Stimulated activated CD4-positive, alpha-beta T cell treated with anti-CD3 and anti-CD28 coated beads, Interleukin-2, amount 100 ng/mL, for 24 hours (primary cell): ENCODE measurements at regions not wholly inside any gene's neighbourhood (a gene's known extent, or its start where the extent isn't known, plus 50 kb on each side); places are given as distances from the start of the nearest gene placed in this dataset.

ENCODE experiments used
- DNase-seq, 2 donors: peaks; one replicate each; pipeline ENCODE4 v3.0.0-alpha.2; 2020

DNA sequence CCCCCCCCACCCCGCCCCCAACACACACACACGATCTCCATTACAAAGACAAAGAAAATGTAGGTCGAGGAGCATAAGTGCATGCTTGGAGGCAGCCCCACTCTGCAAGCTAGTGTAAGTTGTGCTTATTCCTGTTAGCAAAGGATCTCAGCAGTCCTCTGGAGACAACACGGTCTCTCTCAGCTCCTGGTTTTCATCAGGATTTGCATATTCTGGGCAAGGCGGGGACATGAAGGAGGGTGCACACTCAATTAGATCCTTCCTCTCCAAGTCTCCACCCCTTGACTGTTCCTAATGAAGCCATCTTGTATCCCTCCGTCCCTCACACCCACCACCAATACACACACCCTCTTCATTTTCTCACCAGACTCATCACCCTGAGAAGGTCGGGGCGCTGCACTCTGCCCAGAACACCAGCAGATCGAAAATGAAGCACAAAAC is 63.8 kb downstream of the MRPL46 start:
- no peak for DNase-seq

DNA sequence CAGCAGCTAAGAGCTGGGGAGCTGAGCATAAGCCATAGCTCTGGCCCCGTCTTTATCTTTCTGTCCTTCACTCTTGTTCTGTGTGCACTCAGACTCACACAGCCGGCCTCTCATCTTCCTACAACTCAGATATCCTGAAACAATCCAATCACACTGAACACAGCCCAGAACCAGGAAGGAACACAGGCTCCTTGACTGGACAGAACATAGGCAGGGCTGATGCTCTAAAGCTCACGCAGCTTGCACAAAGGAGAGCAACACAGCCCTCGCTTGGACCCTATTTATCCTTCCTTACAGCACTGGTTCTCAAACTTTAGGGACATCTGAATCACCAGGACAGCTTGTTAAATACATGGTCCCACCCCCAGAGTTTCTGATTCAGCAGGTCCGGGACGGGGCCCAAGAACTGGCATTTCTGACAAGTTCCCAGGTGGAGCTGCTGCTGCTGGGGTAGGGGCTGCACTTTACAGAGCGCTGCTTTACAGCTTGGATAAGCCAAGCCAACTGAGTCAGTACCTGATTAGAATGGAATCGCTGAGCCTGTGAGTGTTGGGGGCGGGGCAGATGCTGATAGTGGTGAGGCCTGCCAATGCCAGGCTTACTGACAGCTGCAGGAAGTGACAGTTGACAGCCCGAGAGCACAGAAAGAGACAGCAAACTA is 65.1 kb downstream of the MRPL46 start:
- peak in 1 of 2 donors; percentile 44 for DNase-seq

DNA sequence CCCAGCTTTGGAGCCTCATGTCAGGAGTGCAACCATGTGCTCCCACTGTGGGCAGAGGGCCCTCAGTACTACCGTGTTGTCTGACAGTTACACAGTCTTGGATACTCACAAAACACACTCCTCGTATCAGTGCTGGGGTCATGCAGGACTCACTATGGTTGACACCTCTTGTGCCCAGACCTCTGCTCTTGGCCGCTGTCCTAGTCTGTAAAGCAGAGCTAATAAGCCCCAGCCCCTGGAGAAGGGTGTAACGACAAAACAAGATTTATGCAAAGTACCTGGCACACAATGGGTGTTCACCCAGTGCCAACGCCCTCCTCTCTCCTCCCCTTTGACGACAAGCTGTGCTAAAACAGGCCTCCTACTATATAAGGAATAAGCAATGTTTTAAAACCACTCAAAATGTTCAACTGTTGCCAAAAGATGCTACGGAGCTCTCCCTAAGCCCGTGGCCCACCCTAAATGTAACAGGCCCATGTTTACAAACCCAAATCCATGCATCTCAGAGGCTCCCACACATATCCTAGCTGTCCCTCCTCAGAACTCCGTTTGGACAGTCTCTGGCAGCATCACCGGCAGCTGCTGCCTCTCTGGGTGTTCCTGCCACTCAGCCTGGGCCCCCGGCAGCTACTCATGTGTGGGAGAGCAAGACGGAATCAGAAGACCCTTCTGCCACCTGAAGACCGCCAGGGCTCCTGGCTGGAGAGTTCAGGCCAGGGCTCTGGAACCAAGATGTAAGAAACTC is 65.8 kb downstream of the MRPL46 start:
- no peak for DNase-seq

DNA sequence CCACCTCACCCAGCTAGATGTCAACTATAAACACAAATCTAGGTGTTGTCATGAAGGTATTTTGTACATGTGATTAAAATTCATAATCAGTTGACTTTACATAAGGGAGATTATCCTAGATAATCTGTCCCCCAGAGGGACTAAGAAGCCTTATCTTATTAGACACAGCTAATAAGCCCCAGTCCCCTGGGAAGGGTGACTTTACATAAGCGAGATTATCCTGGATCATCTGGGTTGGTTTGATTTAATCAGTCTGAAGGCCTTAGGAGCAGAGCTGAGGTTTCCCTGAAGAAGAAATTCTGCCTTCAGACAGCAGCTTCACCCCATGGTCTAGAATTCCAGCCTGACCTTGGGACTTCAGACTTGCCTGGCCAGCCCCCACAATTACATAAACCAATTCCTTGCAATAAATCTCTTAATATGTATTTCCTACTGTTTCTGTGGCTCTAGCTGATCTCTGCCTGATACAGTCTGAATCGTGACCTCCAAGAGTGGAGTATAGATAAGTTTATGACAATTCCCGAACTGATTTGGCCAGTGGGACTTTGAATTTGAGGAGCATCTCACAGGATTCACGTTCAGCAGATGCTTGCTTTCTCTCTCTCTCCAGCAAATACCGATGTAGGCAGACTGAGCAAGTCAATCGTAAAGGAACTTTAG is 66.5 kb downstream of the MRPL46 start:
- DNase-seq: no peak

DNA sequence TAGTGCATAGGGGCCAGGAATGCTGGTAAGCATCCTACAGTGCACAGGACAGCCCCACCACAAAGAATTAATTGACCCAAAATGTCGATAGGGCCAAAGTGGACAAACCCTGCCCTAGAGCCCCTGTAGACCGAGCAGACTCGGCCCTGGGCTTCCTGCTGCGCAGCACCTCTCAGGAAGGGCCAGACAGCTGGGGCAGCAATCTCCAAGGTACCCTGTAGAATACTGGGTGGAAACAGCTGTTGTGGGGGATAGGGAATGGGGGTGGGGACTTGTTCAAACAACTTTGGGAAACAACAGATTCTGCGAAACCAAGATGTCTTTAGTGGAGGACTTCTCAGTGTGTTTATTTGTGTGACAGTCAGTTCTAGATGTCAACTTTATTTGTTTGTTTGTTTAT is 67.1 kb downstream of the MRPL46 start:
- no peak for DNase-seq

DNA sequence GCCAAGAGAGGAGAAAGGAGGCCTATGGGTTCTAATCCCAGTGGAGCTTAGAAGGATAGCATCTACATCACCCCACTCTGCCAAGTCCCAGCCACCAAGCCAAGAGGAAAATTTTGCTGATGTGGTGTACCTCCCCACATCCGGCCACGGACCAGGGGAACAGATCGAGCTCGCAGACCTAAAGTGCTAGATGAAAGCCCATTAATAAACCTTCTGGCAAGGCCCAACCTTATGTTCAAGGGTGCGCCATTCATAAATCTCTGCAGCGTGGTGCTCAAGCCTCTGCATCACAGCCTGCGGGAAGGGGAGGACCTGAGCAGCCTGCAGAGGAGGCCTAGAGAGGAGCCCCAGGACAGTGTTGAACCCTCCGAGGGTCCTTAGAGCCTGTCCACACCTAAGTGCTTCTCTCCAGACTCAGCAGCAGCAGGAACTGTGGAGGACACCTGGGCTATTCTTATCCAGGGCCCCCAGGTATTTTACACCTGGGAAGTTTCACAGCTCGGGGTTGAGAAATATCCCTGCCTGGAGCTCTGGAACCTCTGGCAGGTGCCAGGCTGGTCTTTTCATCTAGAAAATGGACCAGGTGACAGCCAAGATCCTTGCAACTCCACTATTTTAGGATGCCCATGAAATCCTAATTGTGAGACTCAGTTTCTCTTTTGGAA is 68.0 kb downstream of the MRPL46 start:
- DNase-seq: no peak

DNA sequence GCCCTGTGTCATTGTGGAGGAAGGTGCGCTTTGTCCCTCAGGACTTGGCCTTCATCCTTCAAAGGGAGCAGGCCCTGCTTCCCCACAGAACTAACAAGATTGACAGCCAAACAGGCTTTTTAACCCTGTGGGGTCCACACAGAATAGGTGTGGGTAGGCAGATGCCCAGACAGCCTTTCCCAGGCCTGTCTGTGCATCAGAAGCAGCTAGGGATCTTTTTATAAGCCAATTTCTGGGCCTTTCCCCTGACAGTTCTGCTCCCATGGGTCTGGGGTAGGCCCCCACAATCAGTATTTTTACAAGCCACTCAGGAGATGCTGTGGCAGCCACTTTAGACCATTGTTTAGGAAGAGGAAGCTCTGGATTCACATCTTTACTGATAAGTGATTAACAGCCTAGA is 69.2 kb downstream of the MRPL46 start:
- DNase-seq: no peak

DNA sequence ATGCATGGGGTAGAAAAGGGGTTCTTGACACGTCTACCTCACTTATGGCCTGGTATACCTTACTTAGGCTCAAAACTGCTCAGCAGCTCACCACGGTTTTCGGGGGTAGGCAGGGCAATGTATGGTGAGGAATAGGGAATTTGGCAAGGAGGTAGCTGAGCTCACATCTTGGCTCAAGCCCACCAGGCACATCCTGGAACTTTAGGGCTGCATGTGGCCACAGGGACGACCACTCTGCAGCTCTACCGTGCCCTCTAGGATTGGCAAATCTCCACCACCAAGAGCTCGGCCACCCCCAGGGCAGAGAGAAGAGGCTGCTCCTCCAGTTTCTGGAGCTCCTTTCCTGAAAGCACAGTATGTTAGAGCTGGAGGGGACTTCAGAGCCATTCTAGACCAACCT is 69.7 kb downstream of the MRPL46 start:
- DNase-seq: no peak

DNA sequence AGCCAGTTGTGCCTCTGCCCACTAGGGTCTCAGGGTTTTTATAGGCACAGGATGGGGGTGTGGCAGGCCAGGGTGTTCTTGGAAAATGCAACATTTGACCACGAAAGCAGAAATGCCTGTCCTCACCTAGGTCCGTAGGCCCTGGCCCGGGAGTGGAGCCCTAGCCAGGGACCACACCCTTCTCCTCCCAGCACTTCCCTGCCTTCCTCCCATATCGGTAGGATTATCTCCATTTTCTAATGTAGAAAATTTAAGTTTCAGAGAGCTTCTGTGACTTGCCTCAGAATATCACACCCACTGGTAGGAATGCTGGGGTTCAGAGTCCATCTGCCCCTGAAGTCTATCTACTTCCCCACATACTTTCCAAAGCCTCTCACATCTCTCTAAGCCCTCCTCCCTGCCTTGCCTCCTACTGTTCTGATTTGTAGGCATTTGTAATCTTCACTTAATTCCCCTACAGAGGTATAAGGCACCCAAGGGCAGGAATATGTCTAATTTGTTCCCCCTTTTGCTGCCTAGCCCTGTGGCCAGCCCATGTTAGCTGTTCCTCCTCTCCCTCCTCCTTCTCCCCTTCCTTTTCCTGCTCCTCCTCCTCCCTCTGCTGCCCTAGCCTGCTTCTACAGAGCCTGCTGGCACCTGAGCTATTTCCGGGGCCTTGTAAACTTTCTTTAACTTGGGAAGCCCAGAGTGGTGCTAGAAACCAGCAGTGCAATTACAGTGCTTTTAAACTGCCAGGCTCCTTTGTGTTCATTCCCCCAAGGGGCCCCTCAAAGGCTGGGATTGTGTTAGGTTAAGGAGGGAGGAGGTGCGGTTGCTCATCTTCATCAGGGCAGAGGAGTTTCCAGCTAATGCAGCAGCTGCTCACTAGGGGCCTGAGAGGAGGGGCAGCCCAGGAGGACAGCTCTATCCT is 71.1 kb downstream of the MRPL46 start:
- DNase-seq: no peak

DNA sequence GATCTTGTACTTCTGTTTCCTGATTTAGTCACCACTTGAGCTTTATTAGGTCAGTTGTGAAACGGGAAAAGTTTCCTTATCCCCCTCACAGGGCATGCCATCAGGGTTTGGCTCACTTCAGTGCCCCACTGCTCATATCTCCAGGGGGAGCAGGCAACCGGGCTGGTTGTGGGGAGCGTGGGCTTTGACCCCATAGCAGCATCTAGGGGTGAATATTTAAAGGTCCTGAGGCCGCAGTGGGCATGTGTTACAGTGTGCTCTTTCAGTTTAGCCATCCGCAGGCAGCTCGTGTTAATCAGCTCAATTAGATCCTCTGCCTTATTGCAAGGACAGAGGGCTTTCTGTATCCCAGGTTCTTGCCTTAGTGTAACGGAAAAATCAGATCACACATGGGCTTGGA is 71.9 kb downstream of the MRPL46 start:
- no peak for DNase-seq

DNA sequence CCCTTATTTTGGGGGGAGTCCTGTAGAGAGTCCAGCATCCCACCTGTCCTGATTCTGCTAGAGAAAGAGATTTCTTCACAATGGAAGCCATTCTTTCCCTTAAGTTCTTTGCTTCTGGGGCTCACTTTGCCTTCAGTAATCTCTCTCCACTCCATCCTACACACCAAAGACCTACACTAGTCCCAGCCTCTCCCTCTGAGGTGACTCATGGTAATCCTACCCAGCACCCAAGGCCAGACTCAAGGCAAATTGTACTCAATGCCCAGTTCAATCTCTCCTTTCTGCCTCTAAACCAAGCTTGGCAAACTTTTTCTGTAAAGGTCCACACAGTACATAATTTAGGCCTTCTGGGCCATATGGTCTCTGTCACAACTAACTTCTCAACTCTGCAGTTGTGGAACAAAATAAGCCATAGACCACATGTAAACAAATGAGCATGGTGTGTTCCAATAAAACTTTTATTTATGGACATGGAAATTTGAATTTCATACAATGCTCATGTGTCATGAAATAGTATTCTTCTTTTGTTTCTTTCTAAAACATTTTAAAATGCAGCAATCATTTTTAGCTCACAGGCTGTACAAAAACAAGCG is 72.5 kb downstream of the MRPL46 start:
- DNase-seq: no peak

DNA sequence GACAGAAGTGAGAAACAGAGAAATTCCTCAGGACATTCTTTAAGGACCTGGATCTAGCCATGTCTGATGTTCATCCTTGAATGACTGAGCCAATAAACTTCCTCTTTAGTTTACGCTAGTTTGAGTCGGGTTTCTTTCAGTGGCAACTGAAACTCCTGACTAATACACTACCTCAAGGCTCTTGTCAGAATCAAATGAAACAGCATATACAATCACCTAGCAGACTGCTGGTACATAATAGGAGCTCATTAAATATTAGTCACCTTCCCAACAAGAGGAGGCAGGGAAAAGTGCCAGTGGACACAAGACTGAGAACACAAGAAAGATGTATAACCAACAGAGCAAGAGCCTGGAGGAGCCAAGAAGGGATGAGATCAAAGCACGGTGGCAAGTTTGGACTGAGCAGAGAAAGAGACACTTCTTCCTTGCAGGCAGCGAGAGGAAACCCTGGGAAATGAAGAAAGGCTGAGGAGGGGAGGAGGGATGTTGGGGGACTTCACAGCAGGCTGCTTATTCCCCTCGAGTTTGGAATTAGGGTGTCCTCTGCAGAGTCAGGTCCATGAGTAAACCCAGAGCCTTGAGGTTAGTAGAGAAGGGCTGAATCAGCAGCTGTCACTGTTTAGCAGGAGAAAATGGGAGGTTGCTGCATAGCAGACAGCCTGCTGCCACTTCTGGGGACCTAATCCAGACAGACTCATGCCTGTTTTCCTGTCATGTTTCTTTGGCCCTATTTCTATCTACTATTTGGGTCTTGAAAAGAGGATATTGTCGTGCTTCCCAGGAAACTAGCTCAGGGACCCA is 73.3 kb downstream of the MRPL46 start:
- DNase-seq: no peak

DNA sequence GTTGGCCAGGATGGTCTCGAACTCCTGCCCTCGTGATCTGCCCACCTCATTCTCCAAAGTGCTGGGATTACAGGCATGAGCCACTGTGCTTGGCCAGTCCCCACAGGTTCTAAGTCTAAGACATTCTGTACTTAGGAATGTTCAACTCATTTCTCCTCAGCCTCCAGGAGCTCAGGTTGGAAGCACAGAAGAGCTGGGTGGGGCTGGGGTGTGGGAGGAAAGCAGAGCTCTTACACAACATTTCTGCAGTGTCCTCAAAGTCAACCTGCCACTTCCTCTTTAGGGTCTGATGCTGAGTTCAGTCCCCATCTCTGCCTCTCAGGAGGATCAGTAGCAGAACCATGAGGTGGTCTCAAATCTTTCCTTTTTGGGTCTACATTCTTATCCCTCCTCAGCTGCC is 75.5 kb downstream of the MRPL46 start:
- no peak for DNase-seq

DNA sequence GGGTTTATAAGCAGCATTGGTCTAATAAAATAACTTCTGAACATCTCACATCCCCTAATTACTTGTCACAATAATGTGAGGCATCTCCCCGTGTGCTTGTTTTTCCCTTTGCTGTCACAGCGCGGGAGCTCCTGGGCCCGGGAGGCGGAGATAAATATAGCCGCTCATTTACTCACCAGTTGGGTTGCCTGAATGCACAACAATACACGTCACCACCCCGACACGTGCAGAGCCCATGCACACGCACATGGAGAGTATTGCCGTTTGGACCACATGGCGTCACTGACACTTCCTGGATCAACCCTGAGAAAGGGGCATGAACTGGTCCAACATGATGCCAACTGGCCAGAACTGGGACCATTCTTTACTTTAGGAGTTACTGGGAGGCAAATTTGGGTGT is 76.2 kb downstream of the MRPL46 start:
- DNase-seq: no peak

DNA sequence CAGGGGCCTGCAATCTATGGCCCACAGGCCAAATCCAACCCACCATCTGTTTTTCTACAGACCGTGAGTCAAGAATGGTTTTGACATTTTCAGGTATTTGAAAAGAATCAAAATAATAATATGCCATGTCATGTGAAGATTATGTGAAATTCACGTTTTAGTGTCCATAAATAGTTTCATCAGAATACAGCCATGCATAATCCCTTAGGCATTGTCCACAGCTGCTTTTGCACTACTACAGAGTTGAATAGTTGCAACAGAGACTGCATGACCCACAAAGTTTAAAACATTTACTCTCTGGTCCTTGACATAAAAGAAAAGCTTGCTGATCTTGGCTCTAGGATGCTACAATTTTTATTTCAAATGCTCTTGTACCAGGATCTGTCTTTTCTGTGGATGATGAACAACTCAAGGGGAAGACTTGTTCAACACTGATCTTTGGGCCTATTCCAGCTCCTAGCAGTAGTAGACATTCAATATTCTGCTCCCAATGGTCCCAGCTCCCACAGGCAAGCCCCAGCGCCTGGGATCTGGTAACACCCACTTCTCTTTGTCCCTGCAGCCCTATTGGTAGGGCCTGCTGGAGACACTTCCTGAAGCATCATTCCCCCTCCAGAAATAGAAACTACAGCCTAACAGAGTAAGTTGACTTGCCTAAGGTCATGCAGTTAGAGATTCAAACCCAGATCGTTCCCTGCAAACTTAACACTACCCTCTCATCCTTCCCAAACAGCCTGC is 76.9 kb downstream of the MRPL46 start:
- no peak for DNase-seq

DNA sequence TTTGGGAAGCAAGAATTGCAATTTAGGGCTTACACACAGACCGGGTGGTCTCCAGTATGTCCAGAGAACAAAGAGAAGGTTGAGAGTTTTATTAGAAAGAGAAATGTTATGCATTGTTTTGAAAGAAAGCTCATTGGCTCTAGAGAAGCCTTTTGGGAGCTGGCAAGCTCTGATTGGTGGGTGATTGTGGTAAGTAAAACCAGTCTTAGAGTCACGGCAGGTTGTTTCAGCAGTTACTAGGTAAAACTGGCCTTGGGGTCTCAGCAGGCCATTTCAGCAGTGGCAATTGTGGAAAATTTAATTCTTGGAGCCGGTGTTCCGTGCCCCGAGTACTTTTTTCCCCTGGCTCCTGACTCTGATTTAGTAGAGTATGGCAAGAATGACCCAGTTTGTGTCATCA is 78.1 kb downstream of the MRPL46 start:
- no peak for DNase-seq

DNA sequence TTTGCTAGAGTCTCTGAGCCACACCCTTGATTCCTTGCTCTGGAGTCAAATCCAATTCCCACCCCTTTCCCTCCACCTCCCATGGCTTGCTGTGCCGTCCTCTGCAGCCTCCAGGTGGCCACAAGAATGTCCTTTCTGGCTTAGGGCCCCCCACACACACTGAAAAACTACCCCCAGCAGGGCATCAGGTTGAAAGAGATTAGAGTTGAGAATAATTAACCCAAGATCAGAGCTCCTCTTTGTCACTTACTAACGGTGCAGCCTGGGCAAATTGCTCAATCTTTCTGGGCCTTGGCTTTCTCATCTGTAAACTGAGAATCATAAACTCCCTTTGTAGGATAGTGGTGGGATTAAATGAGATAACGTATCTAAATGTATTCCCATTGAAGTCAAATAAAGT is 78.5 kb downstream of the MRPL46 start:
- no peak for DNase-seq

DNA sequence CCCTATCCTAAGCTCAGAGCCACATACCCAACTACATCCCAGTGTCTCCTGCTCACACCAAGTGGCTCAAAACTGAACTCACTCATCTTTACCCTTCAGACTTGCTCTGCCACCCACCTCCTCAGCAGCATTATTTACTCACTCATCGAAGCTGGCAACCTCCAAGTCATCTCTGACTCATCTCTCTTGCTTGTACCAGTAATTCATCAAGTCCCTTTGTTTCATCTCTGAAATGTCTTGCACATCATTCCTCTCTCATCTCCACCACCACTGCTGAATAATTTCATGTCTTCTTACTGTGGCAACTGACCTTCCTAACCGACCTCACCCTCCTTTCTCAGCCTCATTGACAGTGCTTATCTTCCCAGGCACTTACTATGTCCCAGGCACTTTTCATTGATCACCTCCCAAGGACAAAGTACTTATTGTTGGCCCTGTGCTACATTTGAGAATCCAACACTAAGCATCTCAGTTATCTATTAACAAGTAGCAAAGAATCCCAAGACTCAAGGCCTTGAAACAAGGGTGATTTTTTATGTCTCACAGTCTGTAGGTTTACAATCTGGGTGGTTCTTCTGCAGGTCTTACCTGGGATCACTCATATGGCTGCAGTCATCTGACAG is 82.0 kb downstream of the MRPL46 start:
- DNase-seq: peak in 1 of 2 donors; percentile 7

DNA sequence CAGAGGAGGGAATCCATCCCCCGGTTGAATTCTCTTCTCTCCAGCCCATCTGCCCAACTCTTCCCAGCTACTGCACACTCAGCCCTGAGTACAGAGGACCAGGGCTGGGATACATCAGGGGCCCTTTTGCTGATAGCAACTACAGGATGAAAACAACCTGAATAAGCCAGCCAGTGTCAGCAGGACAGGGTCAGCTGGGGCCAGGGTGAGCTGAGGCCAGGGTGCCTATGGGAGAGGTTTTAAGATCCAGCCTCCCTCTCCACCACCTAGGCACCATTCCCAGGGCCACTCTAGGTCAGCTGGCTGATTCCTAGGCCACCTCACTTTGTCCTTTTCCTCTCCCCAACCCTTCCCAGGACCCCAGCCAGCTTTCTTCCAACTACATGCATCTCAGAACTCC is 83.8 kb downstream of the MRPL46 start:
- DNase-seq: no peak

DNA sequence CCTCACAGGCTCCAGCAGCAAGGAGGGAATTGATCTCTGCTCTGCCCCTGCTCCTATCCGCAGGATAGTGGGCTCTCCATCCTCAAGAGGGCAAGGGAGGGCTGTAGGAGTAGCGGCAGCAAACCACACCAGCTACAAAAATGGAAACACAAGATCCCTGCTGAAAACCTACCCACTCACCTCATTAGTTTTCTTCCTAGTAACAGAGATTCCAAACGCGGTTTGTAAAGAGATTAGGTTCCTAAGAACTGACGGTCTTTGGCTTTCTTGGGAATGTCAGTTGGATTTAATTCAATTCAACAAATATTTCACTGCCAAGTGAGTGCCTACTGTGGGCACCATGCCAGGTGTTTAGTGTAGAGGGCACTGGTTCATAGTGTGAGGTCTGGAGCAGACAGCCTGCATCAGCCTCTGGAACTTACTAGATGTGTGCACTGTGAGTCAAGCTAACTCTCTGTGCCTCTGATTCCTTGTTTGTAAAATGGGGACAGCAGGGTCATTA is 84.7 kb downstream of the MRPL46 start:
- no peak for DNase-seq
